ENCODE measurements at regions not wholly inside any gene's neighbourhood (a gene's known extent, or its start where the extent isn't known, plus 50 kb on each side); places are given as distances from the start of the nearest gene placed in this dataset.

DNA sequence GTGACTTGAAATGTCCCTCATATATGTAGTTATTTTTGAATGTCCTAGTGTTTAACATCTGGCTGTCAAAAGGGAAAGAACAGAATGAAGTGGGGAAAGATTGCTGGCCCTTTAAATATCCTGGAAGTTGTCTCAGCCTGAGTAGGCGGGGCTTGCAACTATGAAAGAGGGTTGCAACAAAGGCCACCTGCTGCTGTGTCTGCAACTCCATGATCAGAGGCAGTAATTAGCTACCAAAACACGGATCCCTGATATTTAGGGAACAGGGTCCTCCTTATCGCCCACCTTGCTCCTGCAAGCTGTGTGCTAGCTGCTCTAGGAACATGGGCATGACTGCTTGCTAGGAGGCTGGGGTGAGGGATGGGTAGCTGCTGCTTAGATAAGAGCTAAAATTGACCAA, 100.2 kb upstream of the CFAP20DC start:
- DNase-seq (ENCODE audit: low read depth): no peak
- no peak overlapping the region for H3K9ac ChIP-seq (ENCODE audit: low read length)
- no peaks in the 10 kb centered on the region for H3K36me3 ChIP-seq (ENCODE audit: insufficient read depth, low read length)
- H3K27ac Mint-ChIP-seq (ENCODE audit: unreplicated experiment): no peak overlapping the region
- H3K27me3 ChIP-seq (ENCODE audit: insufficient read depth, low read length): no peaks in the 10 kb centered on the region
- no peaks in the 10 kb centered on the region for H3K27me3 Mint-ChIP-seq (ENCODE audit: low read depth, unreplicated experiment)
- no peak for FAIRE-seq
- H3K4me2 ChIP-seq (ENCODE audit: low read length): no peak overlapping the region
- H3K9me3 Mint-ChIP-seq (ENCODE audit: unreplicated experiment): peaks cover 6% of the 10 kb centered on the region
- H4K20me1 ChIP-seq (ENCODE audit: insufficient read depth, low read length): no peaks in the 10 kb centered on the region
- no peak overlapping the region for H3K4me3 ChIP-seq (ENCODE audit: insufficient read depth, low read depth, low read length)
- H3K79me2 ChIP-seq (ENCODE audit: insufficient read depth, low read length): no peaks in the 10 kb centered on the region
- no peak overlapping the region for H2AFZ ChIP-seq (ENCODE audit: low read depth, low read length)
- no peak for TF ChIP-seq EZH2 (IDR thresholded peaks at IDR 0.05; ENCODE audit: insufficient read depth, low read length)
- TF ChIP-seq, protein P1, sequence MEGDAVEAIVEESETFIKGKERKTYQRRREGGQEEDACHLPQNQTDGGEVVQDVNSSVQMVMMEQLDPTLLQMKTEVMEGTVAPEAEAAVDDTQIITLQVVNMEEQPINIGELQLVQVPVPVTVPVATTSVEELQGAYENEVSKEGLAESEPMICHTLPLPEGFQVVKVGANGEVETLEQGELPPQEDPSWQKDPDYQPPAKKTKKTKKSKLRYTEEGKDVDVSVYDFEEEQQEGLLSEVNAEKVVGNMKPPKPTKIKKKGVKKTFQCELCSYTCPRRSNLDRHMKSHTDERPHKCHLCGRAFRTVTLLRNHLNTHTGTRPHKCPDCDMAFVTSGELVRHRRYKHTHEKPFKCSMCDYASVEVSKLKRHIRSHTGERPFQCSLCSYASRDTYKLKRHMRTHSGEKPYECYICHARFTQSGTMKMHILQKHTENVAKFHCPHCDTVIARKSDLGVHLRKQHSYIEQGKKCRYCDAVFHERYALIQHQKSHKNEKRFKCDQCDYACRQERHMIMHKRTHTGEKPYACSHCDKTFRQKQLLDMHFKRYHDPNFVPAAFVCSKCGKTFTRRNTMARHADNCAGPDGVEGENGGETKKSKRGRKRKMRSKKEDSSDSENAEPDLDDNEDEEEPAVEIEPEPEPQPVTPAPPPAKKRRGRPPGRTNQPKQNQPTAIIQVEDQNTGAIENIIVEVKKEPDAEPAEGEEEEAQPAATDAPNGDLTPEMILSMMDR (IDR thresholded peaks at IDR 0.05; ENCODE audit: insufficient read depth, low read depth, low read length): no peak
- H3K4me1 ChIP-seq (ENCODE audit: insufficient read depth, low read length): no peaks in the 10 kb centered on the region
- H3K4me1 Mint-ChIP-seq (ENCODE audit: low read depth, unreplicated experiment): no peaks in the 10 kb centered on the region
- H3K4me3 Mint-ChIP-seq (ENCODE audit: unreplicated experiment): no peak overlapping the region
- no peaks in the 10 kb centered on the region for H3K9me3 ChIP-seq (ENCODE audit: insufficient read depth, low read depth, low read length)
- H3K27ac ChIP-seq (ENCODE audit: low read depth, low read length): no peak overlapping the region
- no peaks in the 10 kb centered on the region for H3K36me3 Mint-ChIP-seq (ENCODE audit: low read depth, unreplicated experiment)

DNA sequence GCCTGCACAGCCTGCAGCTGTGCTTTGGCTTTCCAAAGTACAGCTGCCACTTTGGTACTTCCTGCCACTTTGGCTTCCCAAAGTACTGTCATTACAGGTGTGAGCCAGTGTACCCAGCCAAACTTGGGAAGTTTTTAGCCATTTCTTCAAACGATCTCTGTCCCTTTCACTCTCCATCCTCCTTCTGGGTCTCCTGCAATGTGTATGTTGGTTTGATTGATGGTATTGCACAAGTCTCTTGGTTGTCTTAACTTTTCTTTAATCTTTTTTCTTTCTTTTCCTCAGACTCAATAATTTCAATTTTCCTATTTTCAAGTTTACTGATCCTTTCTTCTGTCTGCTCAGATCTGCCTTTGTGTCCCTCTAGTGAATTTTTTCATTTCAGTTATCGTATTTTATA, 99.3 kb upstream of the CFAP20DC start:
- H3K4me1 ChIP-seq (ENCODE audit: insufficient read depth, low read length): no peaks in the 10 kb centered on the region
- no peaks in the 10 kb centered on the region for H3K27me3 ChIP-seq (ENCODE audit: insufficient read depth, low read length)
- H3K79me2 ChIP-seq (ENCODE audit: insufficient read depth, low read length): no peaks in the 10 kb centered on the region
- H3K9me3 Mint-ChIP-seq (ENCODE audit: unreplicated experiment): peaks cover 6% of the 10 kb centered on the region
- H3K9ac ChIP-seq (ENCODE audit: low read length): no peak overlapping the region
- H3K36me3 Mint-ChIP-seq (ENCODE audit: low read depth, unreplicated experiment): no peaks in the 10 kb centered on the region
- H3K4me3 ChIP-seq (ENCODE audit: insufficient read depth, low read depth, low read length): no peak overlapping the region
- H4K20me1 ChIP-seq (ENCODE audit: insufficient read depth, low read length): no peaks in the 10 kb centered on the region
- H3K27ac Mint-ChIP-seq (ENCODE audit: unreplicated experiment): no peak overlapping the region
- no peaks in the 10 kb centered on the region for H3K27me3 Mint-ChIP-seq (ENCODE audit: low read depth, unreplicated experiment)
- no peak overlapping the region for H3K4me3 Mint-ChIP-seq (ENCODE audit: unreplicated experiment)
- TF ChIP-seq, protein P1 (IDR thresholded peaks at IDR 0.05; ENCODE audit: insufficient read depth, low read depth, low read length): no peak
- TF ChIP-seq EZH2 (IDR thresholded peaks at IDR 0.05; ENCODE audit: insufficient read depth, low read length): no peak
- H2AFZ ChIP-seq (ENCODE audit: low read depth, low read length): no peak overlapping the region
- no peaks in the 10 kb centered on the region for H3K9me3 ChIP-seq (ENCODE audit: insufficient read depth, low read depth, low read length)
- no peaks in the 10 kb centered on the region for H3K36me3 ChIP-seq (ENCODE audit: insufficient read depth, low read length)
- H3K4me1 Mint-ChIP-seq (ENCODE audit: low read depth, unreplicated experiment): no peaks in the 10 kb centered on the region
- H3K4me2 ChIP-seq (ENCODE audit: low read length): no peak overlapping the region
- FAIRE-seq: no peak
- no peak overlapping the region for H3K27ac ChIP-seq (ENCODE audit: low read depth, low read length)
- no peak for DNase-seq (ENCODE audit: low read depth)

DNA sequence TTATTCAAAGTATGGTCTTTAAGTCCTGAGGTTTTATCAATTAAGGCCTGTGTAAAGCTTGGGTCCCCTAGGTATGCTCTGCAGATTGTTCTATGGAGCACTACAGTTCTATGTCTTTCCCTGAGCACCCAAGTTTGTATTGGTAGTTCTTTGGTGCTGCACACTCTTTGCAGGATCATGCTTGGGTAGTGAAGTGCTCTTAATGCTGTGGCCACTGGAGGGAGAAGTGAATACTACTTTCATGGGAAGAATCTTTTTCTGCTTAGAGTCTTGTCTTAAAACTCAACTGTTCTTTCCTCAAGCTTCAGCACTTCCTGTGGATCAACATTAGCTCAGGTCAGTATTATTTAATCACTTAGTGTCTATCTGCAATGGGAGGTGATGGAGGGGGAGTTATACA, 93.6 kb upstream of the CFAP20DC start:
- H3K4me1 Mint-ChIP-seq (ENCODE audit: low read depth, unreplicated experiment): peaks cover 5% of the 10 kb centered on the region
- no peak overlapping the region for H3K4me3 Mint-ChIP-seq (ENCODE audit: unreplicated experiment)
- H3K4me3 ChIP-seq (ENCODE audit: insufficient read depth, low read depth, low read length): no peak overlapping the region
- no peak overlapping the region for H2AFZ ChIP-seq (ENCODE audit: low read depth, low read length)
- no peak for DNase-seq (ENCODE audit: low read depth)
- H3K79me2 ChIP-seq (ENCODE audit: insufficient read depth, low read length): no peaks in the 10 kb centered on the region
- no peak overlapping the region for H3K4me2 ChIP-seq (ENCODE audit: low read length)
- no peaks in the 10 kb centered on the region for H3K9me3 ChIP-seq (ENCODE audit: insufficient read depth, low read depth, low read length)
- no peaks in the 10 kb centered on the region for H3K27me3 Mint-ChIP-seq (ENCODE audit: low read depth, unreplicated experiment)
- FAIRE-seq: no peak
- no peaks in the 10 kb centered on the region for H3K36me3 ChIP-seq (ENCODE audit: insufficient read depth, low read length)
- peaks cover 3% of the 10 kb centered on the region for H3K9me3 Mint-ChIP-seq (ENCODE audit: unreplicated experiment)
- H3K27ac Mint-ChIP-seq (ENCODE audit: unreplicated experiment): no peak overlapping the region
- H3K4me1 ChIP-seq (ENCODE audit: insufficient read depth, low read length): no peaks in the 10 kb centered on the region
- no peaks in the 10 kb centered on the region for H4K20me1 ChIP-seq (ENCODE audit: insufficient read depth, low read length)
- no peak for TF ChIP-seq EZH2 (IDR thresholded peaks at IDR 0.05; ENCODE audit: insufficient read depth, low read length)
- TF ChIP-seq, protein P1 (IDR thresholded peaks at IDR 0.05; ENCODE audit: insufficient read depth, low read depth, low read length): peak; percentile 6
- H3K27ac ChIP-seq (ENCODE audit: low read depth, low read length): no peak overlapping the region
- H3K36me3 Mint-ChIP-seq (ENCODE audit: low read depth, unreplicated experiment): no peaks in the 10 kb centered on the region
- H3K27me3 ChIP-seq (ENCODE audit: insufficient read depth, low read length): no peaks in the 10 kb centered on the region
- no peak overlapping the region for H3K9ac ChIP-seq (ENCODE audit: low read length)
